ENCODE measurements at regions not wholly inside any gene's neighbourhood (a gene's known extent, or its start where the extent isn't known, plus 50 kb on each side); places are given as distances from the start of the nearest gene placed in this dataset.
"Not testable (repeated sequence)": the region's sequence is repeated elsewhere in the genome, so short reads cannot be mapped to it uniquely, and the experiment has no call there.

DNA sequence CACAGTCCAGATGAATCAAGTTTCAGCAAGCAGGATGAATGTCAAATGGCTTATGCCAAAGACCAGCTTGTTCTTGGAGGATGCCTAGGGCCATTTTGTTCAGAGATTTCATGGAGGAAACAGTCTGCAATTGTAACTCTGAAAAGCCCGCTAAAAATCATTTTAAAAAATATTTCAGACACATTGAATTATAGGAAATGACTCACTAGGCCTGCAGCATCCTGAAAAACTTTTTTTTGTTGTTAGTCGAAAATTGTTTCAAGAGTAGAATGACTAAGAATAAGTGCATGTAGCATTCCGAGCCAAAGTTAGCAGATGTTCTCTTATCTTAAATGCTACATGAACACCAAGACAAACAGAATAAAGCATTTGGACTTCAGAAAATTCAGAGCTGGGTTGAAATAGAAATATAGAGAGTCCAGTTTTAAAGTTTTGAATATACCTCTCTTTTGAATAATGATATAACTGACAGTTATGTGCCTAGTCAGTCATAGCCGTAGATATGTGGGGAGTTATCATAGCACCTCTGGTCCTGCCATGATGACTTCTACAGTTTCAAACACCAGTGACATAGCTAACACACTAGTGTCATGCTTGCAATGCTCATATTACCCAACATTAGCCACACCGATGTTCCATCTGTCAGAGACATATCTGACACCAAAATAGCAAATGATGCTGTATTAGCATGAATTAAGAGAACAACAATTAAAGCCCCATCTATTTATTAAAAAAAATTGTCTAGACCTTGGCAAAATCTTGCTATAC, 1462.8 kb upstream of the GBE1 start:
- no CpG with 5 or more reads among the region's 5 CpGs for WGBS (ENCODE audit: extremely low coverage, insufficient coverage, insufficient read length)
- H2AK5ac ChIP-seq (ENCODE audit: low read length): no peak overlapping the region
- no peak overlapping the region for H3K9ac ChIP-seq (ENCODE audit: low read length)
- H3K79me2 ChIP-seq (ENCODE audit: control insufficient read depth, insufficient read depth, low read length, poor library complexity): no peaks in the 10 kb centered on the region
- no peak overlapping the region for H3K4ac ChIP-seq (ENCODE audit: low read depth, low read length)
- no peak overlapping the region for H2BK120ac ChIP-seq (ENCODE audit: insufficient read depth, low read length, poor library complexity)
- no peak overlapping the region for H3K4me3 ChIP-seq (ENCODE audit: low read depth, low read length)
- no peak overlapping the region for H3K4me2 ChIP-seq (ENCODE audit: low read length)
- no peak for DNase-seq
- H2BK5ac ChIP-seq (ENCODE audit: low read depth, low read length, poor library complexity): no peak overlapping the region
- H3K4me1 ChIP-seq (ENCODE audit: control insufficient read depth in 1 of 2, insufficient read depth in 2 of 2, low read length in 2 of 2): no peaks in the 10 kb centered on the region
- no peak overlapping the region for H4K12ac ChIP-seq (ENCODE audit: low read depth, low read length)
- no peaks in the 10 kb centered on the region for H3K9me3 ChIP-seq (ENCODE audit: insufficient read depth, low read depth, low read length)
- no peak overlapping the region for H4K91ac ChIP-seq (ENCODE audit: low read depth, low read length)
- no peak overlapping the region for H2AFZ ChIP-seq (ENCODE audit: insufficient read depth, low read length, poor library complexity)
- no peak overlapping the region for H4K8ac ChIP-seq (ENCODE audit: low read depth, low read length)
- no peak overlapping the region for H3K18ac ChIP-seq (ENCODE audit: low read length)
- no peak overlapping the region for H3K14ac ChIP-seq (ENCODE audit: low read length)
- H3K27me3 ChIP-seq (ENCODE audit: insufficient read depth, low read length): no peaks in the 10 kb centered on the region
- H3K23ac ChIP-seq (ENCODE audit: low read length): no peak overlapping the region
- H3K27ac ChIP-seq (ENCODE audit: low read depth, low read length): no peak overlapping the region
- no peaks in the 10 kb centered on the region for H3K36me3 ChIP-seq (ENCODE audit: control insufficient read depth in 1 of 2, insufficient read depth in 2 of 2, low read length in 2 of 2)
- H2BK12ac ChIP-seq (ENCODE audit: low read length): no peak overlapping the region
- no peaks in the 10 kb centered on the region for H3K79me1 ChIP-seq (ENCODE audit: low read length)

DNA sequence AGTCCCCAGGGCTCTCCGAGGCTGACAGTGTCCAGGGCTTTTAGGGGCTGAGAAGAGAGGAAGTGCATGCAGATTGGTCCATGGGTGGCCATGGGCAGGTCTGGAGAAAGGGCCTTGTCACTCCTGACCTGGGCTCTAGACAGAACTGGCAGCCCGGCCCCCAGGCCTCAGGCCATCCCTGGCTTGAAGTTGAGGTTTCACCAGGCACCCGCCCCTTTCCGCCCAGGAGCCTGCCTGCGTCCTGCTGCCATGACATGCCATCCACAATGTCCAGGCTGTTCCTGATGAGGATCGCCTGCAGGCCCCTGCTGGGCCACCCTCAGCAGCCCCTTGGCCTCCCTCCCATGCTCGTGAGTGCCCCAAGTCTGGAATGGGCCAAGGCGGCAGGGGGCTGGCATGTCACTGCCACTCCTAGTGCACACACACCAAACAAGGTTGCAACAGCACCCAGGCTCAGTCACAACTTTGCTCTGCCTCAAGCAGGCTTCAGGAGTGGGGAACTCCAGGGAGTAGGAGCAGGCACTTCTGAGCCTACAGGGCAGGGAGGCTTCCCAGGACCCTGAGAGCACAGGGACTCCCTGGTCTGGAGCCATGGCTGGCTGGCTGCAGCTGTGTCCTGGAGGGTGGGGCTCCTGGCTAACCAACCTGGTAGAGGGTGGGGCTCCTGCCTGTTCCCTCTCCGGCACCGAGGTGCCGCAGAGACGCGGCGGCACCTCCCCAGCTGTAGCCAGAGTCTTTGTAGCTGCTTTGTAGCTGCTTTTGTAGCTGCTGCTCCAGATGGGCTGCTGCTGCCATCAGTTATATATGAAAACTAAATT, 1457.1 kb upstream of the GBE1 start:
- Histone ChIP-seq H3K36me3 (ENCODE audit: control insufficient read depth in 1 of 2, insufficient read depth in 2 of 2, low read length in 2 of 2) (no peaks in the 10 kb centered on the region), H3K9ac (ENCODE audit: low read length) (no peak overlapping the region), H2BK5ac (ENCODE audit: low read depth, low read length, poor library complexity) (no peak overlapping the region), H3K4ac (ENCODE audit: low read depth, low read length) (no peak overlapping the region), H3K79me2 (ENCODE audit: control insufficient read depth, insufficient read depth, low read length, poor library complexity) (no peaks in the 10 kb centered on the region), H3K27me3 (ENCODE audit: insufficient read depth, low read length) (no peaks in the 10 kb centered on the region), H2AFZ (ENCODE audit: insufficient read depth, low read length, poor library complexity) (no peak overlapping the region), H3K4me2 (ENCODE audit: low read length) (no peak overlapping the region), H3K18ac (ENCODE audit: low read length) (no peak overlapping the region), H3K4me3 (ENCODE audit: low read depth, low read length) (no peak overlapping the region), H3K79me1 (ENCODE audit: low read length) (no peaks in the 10 kb centered on the region), H4K12ac (ENCODE audit: low read depth, low read length) (peak overlapping the region; percentile 73), H2BK120ac (ENCODE audit: insufficient read depth, low read length, poor library complexity) (no peak overlapping the region), H4K8ac (ENCODE audit: low read depth, low read length) (no peak overlapping the region), H3K23ac (ENCODE audit: low read length) (no peak overlapping the region), H3K4me1 (ENCODE audit: control insufficient read depth in 1 of 2, insufficient read depth in 2 of 2, low read length in 2 of 2) (no peaks in the 10 kb centered on the region), H3K9me3 (ENCODE audit: insufficient read depth, low read depth, low read length) (peaks cover 1% of the 10 kb centered on the region), H2BK12ac (ENCODE audit: low read length) (no peak overlapping the region), H2AK5ac (ENCODE audit: low read length) (no peak overlapping the region), H4K91ac (ENCODE audit: low read depth, low read length) (no peak overlapping the region), H3K14ac (ENCODE audit: low read length) (no peak overlapping the region), H3K27ac (ENCODE audit: low read depth, low read length) (no peak overlapping the region)
- no CpG with 5 or more reads among the region's 14 CpGs for WGBS (ENCODE audit: extremely low coverage, insufficient coverage, insufficient read length)
- DNase-seq: no peak

- not testable (repeated sequence) for DNase-seq; H3K9me3 ChIP-seq (ENCODE audit: insufficient read depth, low read depth, low read length); H2AK5ac ChIP-seq (ENCODE audit: low read length); H3K23ac ChIP-seq (ENCODE audit: low read length); H3K79me1 ChIP-seq (ENCODE audit: low read length); H3K9ac ChIP-seq (ENCODE audit: low read length); H3K4me2 ChIP-seq (ENCODE audit: low read length); H4K8ac ChIP-seq (ENCODE audit: low read depth, low read length); H3K4ac ChIP-seq (ENCODE audit: low read depth, low read length); H2BK120ac ChIP-seq (ENCODE audit: insufficient read depth, low read length, poor library complexity); H4K12ac ChIP-seq (ENCODE audit: low read depth, low read length); H3K36me3 ChIP-seq (ENCODE audit: control insufficient read depth in 1 of 2, insufficient read depth in 2 of 2, low read length in 2 of 2); H3K14ac ChIP-seq (ENCODE audit: low read length); H2BK12ac ChIP-seq (ENCODE audit: low read length); H2BK5ac ChIP-seq (ENCODE audit: low read depth, low read length, poor library complexity); H3K27ac ChIP-seq (ENCODE audit: low read depth, low read length); H3K27me3 ChIP-seq (ENCODE audit: insufficient read depth, low read length); H3K4me1 ChIP-seq (ENCODE audit: control insufficient read depth in 1 of 2, insufficient read depth in 2 of 2, low read length in 2 of 2); H3K4me3 ChIP-seq (ENCODE audit: low read depth, low read length); H2AFZ ChIP-seq (ENCODE audit: insufficient read depth, low read length, poor library complexity); H3K18ac ChIP-seq (ENCODE audit: low read length); H4K91ac ChIP-seq (ENCODE audit: low read depth, low read length); H3K79me2 ChIP-seq (ENCODE audit: control insufficient read depth, insufficient read depth, low read length, poor library complexity)
- no CpG with 5 or more reads among the region's 41 CpGs for WGBS (ENCODE audit: extremely low coverage, insufficient coverage, insufficient read length)
Observed at GRCh38 chr3:83217595-83218118, 1456.2 kb upstream of the GBE1 start.

- H3K9me3 ChIP-seq (ENCODE audit: insufficient read depth, low read depth, low read length): peaks cover 1% of the 10 kb centered on the region
- H3K27me3 ChIP-seq (ENCODE audit: insufficient read depth, low read length): no peaks in the 10 kb centered on the region
- H3K4me2 ChIP-seq (ENCODE audit: low read length): no peak overlapping the region
- H3K4ac ChIP-seq (ENCODE audit: low read depth, low read length): no peak overlapping the region
- no peak for DNase-seq
- no peaks in the 10 kb centered on the region for H3K36me3 ChIP-seq (ENCODE audit: control insufficient read depth in 1 of 2, insufficient read depth in 2 of 2, low read length in 2 of 2)
- no peak overlapping the region for H3K9ac ChIP-seq (ENCODE audit: low read length)
- H3K79me2 ChIP-seq (ENCODE audit: control insufficient read depth, insufficient read depth, low read length, poor library complexity): no peaks in the 10 kb centered on the region
- H3K23ac ChIP-seq (ENCODE audit: low read length): no peak overlapping the region
- H2BK12ac ChIP-seq (ENCODE audit: low read length): no peak overlapping the region
- no peak overlapping the region for H3K4me3 ChIP-seq (ENCODE audit: low read depth, low read length)
- H2AFZ ChIP-seq (ENCODE audit: insufficient read depth, low read length, poor library complexity): no peak overlapping the region
- no peak overlapping the region for H4K8ac ChIP-seq (ENCODE audit: low read depth, low read length)
- no peak overlapping the region for H4K91ac ChIP-seq (ENCODE audit: low read depth, low read length)
- no peaks in the 10 kb centered on the region for H3K79me1 ChIP-seq (ENCODE audit: low read length)
- H2AK5ac ChIP-seq (ENCODE audit: low read length): no peak overlapping the region
- no peak overlapping the region for H2BK120ac ChIP-seq (ENCODE audit: insufficient read depth, low read length, poor library complexity)
- no peak overlapping the region for H3K27ac ChIP-seq (ENCODE audit: low read depth, low read length)
- WGBS (ENCODE audit: extremely low coverage, insufficient coverage, insufficient read length): no CpG with 5 or more reads among the region's 24 CpGs
- H4K12ac ChIP-seq (ENCODE audit: low read depth, low read length): no peak overlapping the region
- H3K14ac ChIP-seq (ENCODE audit: low read length): no peak overlapping the region
- no peak overlapping the region for H2BK5ac ChIP-seq (ENCODE audit: low read depth, low read length, poor library complexity)
- H3K4me1 ChIP-seq (ENCODE audit: control insufficient read depth in 1 of 2, insufficient read depth in 2 of 2, low read length in 2 of 2): no peaks in the 10 kb centered on the region
- H3K18ac ChIP-seq (ENCODE audit: low read length): no peak overlapping the region
Observed at GRCh38 chr3:83216919-83217594, 1455.6 kb upstream of the GBE1 start.

Data from trophoblast cell (in vitro differentiated cells and primary cell).